DMS114 treated with DMSO at 0.1 percent for 48 hours (cell line): ENCODE measurements at regions not wholly inside any gene's neighbourhood (a gene's known extent, or its start where the extent isn't known, plus 50 kb on each side); places are given as distances from the start of the nearest gene placed in this dataset.

Experiments used
- DNase-seq: peaks from one replicate; lab custom pipeline; 2025; ENCODE audit not compliant: unreplicated experiment; lab: John Stamatoyannopoulos, UW

DNA sequence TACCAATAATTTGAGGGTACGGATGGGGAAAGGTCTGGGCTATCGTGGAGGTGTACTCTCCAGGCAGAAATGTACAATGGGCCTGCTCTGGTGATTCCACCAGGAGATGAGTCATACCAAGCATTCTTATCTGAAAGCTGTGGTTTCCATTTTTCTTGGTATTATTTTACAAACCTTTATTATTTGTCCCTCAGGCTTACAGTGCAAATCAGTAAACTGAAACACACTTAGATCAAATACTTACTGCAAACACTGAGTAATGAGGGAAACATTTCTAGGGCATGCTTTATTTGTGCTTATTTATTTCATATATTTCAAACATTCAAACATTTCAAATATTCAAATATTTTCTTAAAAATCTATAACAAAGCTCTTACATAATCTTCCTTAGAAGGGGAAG is 319.8 kb downstream of the RND3 start:
- no peak for DNase-seq

- DNase-seq = no peak
Observed at GRCh38 chr2:150166313-150167051, 321.0 kb downstream of the RND3 start.

DNA sequence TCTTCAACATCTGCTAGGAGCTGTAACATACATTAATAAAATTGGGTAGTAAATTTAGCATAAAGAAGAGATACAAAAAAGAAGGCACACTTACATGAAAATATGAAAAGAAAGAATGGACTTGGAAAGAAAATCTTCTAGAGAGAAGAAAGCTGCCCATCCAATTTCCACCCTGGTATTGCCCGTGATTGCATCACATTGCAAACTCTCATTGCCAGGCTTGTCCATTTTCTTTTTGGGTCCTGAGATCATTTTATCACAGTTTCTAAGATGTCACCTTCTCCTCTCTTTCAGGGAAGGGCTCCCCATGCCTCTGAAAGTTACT is 321.5 kb downstream of the RND3 start:
- no peak for DNase-seq

DNA sequence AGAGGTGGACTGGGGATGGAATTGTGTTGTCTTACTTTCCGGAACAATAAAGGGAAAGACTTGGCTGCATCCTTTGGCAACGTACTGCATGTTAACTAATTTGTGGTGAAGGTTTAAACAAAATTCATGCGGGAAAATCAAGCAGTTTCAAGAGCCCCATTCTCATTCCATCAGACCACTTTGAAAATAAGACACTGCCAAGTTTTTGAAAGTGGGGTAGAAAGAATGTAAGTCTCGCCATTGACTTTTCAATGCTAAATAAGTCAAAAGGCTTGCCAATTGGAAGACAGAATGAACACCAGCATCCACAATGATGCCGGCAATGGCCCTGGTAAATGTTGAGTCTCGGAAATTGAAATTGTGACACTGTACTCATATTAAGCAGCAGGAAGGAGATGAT is 322.0 kb downstream of the RND3 start:
- DNase-seq = no peak

DNA sequence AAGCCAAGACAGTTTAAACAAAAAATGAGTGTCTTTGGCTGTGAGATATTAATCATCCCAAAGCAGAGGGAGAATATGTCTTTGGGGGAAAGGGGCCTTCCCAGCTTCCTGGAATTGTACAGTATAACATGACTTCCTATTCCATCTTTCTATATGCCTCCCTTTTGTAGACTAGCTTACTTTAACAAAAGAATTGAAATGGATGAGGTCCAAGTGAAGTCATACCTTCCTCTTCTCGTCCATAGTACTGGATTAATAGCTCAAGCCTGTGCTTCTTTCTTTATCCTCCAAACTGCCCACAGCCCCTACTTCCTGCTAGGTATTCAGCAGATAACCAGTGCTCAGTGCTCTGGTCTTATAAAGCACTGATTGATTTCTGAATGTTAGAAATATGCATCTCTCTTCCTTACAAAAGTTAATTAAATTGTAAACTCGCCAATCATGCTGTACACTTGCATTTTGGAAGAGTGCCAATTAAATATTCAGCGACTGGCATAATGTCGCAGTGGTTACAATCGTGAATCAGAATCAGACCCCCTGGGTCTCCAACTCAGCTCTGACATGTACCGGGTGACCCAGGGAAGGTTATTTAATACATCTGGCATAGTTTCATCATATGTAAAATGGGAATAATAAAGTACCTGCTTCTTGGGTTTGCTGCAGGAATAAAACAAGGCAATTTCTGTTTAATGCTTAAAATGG is 325.1 kb downstream of the RND3 start:
- no peak for DNase-seq

DNA sequence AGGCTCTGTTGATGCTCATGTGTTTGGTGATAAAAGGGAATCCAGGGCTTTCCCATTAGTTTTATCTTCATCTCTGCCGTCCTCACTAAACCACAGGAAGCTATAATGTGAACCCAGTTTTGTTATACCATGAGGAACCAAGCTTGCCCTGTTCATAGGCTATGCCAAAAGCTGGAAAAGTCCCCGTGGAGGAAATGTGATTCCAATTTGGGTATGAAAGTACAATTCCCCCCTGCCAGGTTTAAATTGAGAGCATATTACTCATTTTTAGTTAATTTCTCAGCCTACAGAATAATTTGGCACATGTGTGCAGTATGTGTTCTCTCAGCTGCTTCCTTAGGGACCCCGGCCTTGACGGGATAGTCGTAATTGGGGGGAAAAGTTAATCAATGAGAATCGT is 327.4 kb downstream of the RND3 start:
- no peak for DNase-seq

DNA sequence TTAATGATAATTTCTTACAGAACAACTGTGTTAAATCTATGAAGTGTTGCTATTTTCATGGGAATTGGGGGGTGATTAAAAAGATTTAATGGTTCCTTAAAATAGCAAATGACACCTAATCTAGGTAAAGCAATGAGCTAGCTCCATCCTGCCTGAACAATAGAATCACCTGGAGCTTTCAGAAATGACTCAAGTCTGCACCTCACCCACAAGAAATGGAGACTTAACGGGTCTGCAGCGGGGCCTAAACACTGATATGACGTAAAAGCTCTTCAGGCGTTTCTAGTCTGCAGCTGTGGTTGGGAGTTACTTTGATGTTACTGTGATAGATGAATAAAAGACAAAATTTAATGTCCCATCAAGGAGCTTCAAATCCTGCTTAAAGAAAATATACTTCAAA is 328.2 kb downstream of the RND3 start:
- no peak for DNase-seq

DNA sequence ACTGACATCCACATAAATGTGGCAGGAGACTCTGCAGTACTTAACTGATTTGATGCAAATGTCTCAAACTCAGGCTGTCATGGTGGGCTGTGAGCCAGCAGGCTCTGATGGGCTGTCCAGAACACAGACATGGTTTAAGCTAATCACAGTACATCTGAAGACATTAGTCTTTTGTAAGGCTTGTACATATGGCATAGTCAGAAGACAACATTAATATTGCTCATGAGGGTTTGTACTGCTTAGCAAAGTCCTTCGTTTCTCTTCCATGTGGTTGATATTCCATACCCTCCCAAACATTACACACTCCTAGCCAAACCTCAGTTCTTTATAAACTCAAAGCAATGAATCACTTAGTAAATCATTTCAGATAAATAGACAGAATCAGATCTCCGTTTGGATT is 330.6 kb downstream of the RND3 start:
- DNase-seq = no peak

DNA sequence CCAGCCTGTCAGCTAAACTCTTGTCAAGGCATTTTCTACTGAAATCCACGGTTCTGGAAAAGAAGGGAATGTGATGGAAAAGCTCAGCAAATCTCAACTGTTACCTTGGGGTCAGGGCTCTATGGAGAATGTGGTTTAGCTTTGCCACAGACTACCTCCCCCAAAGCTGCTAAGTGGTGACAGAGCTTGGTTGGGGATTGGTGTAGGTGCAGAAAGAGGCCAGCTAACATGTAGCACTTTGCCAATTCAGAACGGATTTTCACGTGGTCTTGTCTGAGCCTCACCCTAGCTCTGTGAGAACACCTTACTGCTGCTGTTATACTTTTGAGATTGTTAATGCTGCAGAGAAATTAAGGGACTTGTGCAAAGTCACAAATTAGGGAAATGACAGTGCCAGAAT is 331.1 kb downstream of the RND3 start:
- DNase-seq = no peak

GRCh38 chr2:150154308-150154797 is 333.1 kb downstream of the RND3 start:
- DNase-seq = no peak

DNA sequence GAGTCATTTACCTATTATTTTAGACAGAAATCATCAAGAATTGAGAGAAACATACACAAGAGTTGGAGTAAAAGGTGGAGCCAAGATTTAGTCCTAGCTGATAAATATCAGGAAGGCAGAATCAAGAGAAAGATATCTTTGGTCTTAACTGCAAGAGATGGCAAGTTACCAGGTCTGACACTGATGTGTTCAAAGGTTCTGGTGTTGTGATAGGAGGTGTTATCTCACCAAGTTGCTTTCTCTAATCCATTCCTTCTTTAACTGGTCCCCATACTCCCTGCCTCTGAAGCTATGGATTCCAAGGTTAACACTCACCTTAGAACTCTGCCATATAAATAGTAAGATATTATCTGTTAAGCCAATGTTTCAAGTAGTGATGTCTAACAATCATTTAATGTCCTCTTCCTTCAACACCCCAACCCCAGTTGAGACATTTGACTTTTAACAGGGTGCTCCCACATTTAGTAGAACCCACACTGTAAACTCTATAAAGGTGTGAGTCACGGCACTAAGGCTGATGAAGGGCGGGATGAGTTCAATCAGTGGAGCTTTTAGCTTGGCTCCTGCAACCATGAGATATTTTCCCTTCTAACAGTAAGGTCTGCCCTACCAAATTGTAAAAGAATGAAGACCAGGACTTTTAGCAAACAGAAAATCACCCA is 333.7 kb downstream of the RND3 start:
- DNase-seq = no peak

- no peak for DNase-seq
Observed at GRCh38 chr2:150152230-150152629, 335.2 kb downstream of the RND3 start.

DNA sequence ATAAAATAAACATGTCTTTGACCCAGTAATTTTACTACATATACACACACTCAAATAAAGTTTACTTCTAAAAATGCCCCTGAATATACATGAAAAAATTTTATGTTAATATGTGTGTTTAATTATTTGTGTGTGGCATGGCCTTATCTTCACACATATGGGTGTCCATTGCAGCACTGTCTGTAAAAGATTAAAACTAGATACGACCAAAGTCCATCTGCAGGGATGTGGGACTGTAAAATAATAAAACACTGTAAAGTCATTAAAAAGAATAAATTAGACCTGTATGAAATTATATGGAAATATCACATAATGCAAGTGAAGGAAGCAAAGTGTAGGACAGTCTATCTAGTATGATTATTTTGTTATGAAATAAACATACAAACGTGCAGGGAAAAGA is 337.3 kb downstream of the RND3 start:
- no peak for DNase-seq

DNA sequence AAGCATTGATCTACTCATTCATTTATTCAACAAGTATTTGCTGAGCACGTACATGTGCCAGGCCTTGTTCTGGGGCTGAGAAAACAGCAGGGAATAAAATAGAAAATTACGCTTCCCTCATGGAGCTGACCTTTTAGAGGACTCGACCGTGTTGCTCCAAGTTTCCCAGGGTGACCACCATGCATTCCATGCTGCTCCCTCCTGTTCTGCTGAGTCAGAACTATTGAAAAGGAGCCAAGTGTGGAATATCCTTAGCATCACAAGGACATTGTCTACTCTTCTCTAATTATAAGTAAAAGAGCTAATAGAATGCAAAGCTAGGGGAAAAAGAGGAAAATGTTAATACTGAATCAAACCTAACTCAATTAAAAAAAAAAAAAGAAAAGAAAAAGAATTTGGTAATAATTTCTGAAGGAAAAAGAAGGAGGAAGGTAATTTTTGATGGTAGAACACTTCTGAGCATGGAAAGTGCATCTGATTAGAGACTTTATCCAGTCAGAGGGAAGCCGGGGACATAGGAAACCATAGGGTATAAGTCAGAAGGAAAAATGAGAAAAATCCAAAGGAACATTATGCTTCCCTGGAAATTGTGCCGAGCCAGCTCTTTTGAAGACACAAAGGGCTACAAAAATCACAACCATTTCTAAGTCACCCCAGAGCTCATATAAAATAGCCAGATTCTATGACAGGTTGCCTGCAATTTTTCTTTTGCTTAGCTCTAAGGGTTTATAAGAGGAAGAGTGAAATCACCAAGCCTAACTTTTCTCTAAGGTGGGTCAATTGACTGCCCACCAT is 339.4 kb downstream of the RND3 start:
- DNase-seq = no peak

DNA sequence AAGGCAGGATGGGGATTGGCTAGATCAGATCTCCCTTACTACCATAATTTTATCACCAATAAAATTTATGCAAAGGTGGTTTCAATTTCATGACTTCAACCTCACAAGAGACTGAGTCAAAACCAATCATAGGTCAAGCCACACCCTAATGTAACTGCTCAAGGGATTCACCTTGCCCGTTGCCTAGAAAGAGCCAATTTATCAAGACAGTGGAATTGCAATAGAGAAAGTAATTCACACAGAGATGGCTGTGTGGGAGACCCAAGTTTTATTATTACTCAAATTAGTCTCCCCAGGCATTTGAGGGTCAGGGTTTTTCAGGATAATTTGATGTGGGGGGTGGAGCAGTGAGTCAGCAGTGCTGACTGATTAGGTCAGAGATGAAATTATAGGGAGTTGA is 340.6 kb downstream of the RND3 start:
- no peak for DNase-seq

DNA sequence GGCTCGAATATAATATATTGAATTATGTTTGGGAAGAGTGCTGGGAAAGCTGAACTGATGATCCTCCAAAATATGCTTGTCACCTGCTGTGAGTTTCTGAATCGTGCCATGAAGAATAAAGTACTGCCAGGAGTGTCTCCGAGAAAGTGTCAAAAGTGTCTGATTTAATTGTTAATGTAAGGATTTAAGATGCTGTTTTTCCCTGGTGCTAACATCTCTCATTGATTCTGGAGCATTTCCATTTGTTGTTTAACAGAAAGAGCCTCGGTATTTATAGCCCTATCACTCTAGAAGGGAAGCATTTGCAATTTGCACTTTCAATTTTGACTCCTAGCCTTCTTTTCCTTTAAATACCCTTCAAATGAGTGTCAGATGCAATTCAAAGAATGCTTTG is 342.2 kb downstream of the RND3 start:
- DNase-seq = no peak

GRCh38 chr2:150144546-150145298 is 342.7 kb downstream of the RND3 start:
- no peak for DNase-seq

DNA sequence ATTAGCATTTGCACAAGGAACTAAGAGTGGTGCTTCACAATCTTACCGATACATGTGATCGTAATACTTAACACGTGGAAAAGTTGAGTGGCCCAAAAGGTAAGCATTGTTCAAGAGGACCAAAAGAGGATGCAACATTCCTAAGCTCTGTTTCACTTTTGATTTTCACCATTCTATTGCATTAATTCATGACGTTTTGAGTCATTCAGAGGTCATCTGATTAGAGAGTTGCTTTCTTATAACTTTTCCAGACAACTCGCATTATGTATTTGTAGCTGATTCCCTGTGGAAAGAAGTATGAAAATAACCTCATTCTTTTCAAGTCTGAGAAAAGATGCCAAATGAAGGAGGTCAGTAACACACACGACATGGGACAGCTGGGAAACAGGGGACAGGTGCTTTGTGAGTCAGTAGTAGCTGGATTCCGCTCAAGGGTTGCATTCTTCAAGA is 344.4 kb downstream of the RND3 start:
- no peak for DNase-seq

- no peak for DNase-seq
Observed at GRCh38 chr2:150142561-150142960, 344.9 kb downstream of the RND3 start.

- no peak for DNase-seq
Observed at GRCh38 chr2:150141226-150142001, 346.1 kb downstream of the RND3 start.
